SK-N-SH (cell line): ENCODE measurements at regions not wholly inside any gene's neighbourhood (a gene's known extent, or its start where the extent isn't known, plus 50 kb on each side); places are given as distances from the start of the nearest gene placed in this dataset.

Experiments
- CTCF ChIA-PET: fragments of 300-600, 350-600 bp; formaldehyde crosslinking; extraction: SDS; loops from one replicate; lab custom pipeline; 2021; lab: Yijun Ruan, JAX
- POLR2A ChIA-PET: fragments of 350-600 bp; sonication (Branson Sonifier 250); formaldehyde crosslinking; extraction: SDS; loops from one replicate; lab custom pipeline; 2020; ENCODE audit warnings: antibody characterized with exemption, inconsistent platforms; lab: Yijun Ruan, JAX
- DNase-seq: peaks from one replicate; pipeline ENCODE4 v3.0.0; 2012
- H2AFZ ChIP-seq: fragments of 200-600 bp; sonication (generic); 2 replicates; pipeline ENCODE4 v1.8.1; 2016; ENCODE audit warnings: antibody characterized with exemption, mild to moderate bottlenecking, low read depth
- H3F3A ChIP-seq: fragments of 200-600 bp; sonication (generic); replicated peaks from 2 replicates; pipeline ENCODE3; 2016; ENCODE audit warnings: antibody characterized with exemption, mild to moderate bottlenecking; ENCODE audit not compliant: insufficient read depth
- H3K27ac ChIP-seq, 2 experiments: fragments of 200-500 bp in 1 of 2; fragments of 200-600 bp in 1 of 2; sonication (Bioruptor generic) in 1 of 2; sonication (generic), shearing (Covaris generic) in 1 of 2; 2 replicates each; pipeline versions ENCODE4 v1.5.1 to v1.6.1; 2014 to 2016; ENCODE audit warnings: low read depth in 2 of 2, inconsistent platforms in 1 of 2, low read length in 1 of 2, mild to moderate bottlenecking in 1 of 2, mixed read lengths in 1 of 2
- H3K27me3 ChIP-seq: fragments of 200-600 bp; sonication (generic), shearing (Covaris generic); 2 replicates; pipeline ENCODE4 v1.6.1; 2016; ENCODE audit warnings: mixed run types; ENCODE audit not compliant: insufficient read depth
- H3K36me3 ChIP-seq, 2 experiments: fragments of 200-500 bp in 1 of 2; fragments of 200-600 bp in 1 of 2; sonication (Bioruptor generic) in 1 of 2; sonication (generic) in 1 of 2; replicated peaks in 1 of 2; 2 replicates each; pipeline versions ENCODE3 to v1.5.1; 2014 to 2016; ENCODE audit warnings: low read length in 1 of 2, mild to moderate bottlenecking in 1 of 2; ENCODE audit not compliant: insufficient read depth in 2 of 2, control insufficient read depth in 1 of 2
- H3K4me1 ChIP-seq, 2 experiments: fragments of 200-500 bp in 1 of 2; fragments of 200-600 bp in 1 of 2; sonication (Bioruptor generic) in 1 of 2; sonication (generic), shearing (Covaris generic) in 1 of 2; 2 replicates each; pipeline versions ENCODE4 v1.5.1 to v1.6.1; 2014 to 2016; ENCODE audit warnings: low read depth in 1 of 2, low read length in 1 of 2, mixed run types in 1 of 2; ENCODE audit not compliant: insufficient read depth in 2 of 2, control insufficient read depth in 1 of 2
- H3K4me2 ChIP-seq: fragments of 200-600 bp; sonication (generic), shearing (Covaris generic); 2 replicates; pipeline ENCODE4 v1.6.1; 2017; ENCODE audit warnings: mixed run types
- H3K4me3 ChIP-seq, 2 experiments: fragments of 200-500 bp in 1 of 2; fragments of 200-600 bp in 1 of 2; sonication (Bioruptor generic) in 1 of 2; sonication (generic), shearing (Covaris generic) in 1 of 2; 2 replicates each; pipeline versions ENCODE4 v1.5.1 to v1.8.1; 2014 to 2016; ENCODE audit warnings: low read depth in 2 of 2, inconsistent platforms in 1 of 2, low read length in 1 of 2, mild to moderate bottlenecking in 1 of 2, mixed read lengths in 1 of 2, moderate library complexity in 1 of 2
- H3K79me2 ChIP-seq: fragments of 200-600 bp; sonication (generic); 2 replicates; pipeline ENCODE4 v1.8.1; 2017; ENCODE audit warnings: mild to moderate bottlenecking; ENCODE audit not compliant: insufficient read depth
- H3K9ac ChIP-seq: fragments of 200-600 bp; sonication (generic); 2 replicates; pipeline ENCODE4 v1.6.1; 2017; ENCODE audit warnings: mixed run types
- H3K9me2 ChIP-seq: fragments of 200-600 bp; sonication (generic); 2 replicates; pipeline ENCODE4 v1.6.1; 2017; ENCODE audit warnings: mixed run types
- H3K9me3 ChIP-seq: fragments of 200-600 bp; sonication (generic); 2 replicates; pipeline ENCODE4 v1.6.1; 2017; ENCODE audit warnings: mixed run types, mild to moderate bottlenecking, moderate library complexity
- H4K20me1 ChIP-seq: fragments of 200-600 bp; sonication (generic); 2 replicates; pipeline ENCODE4 v1.6.1; 2017; ENCODE audit warnings: mild to moderate bottlenecking, mixed run types; ENCODE audit not compliant: insufficient read depth
- EZH2phosphoT487 ChIP-seq: fragments of 200-600 bp; sonication (generic); IDR thresholded peaks from 2 replicates; pipeline ENCODE4 v1.6.1; 2017; ENCODE audit warnings: low read depth, mixed run types, mild to moderate bottlenecking, antibody characterized with exemption, moderate library complexity, borderline replicate concordance
- NRF1 ChIP-seq: IDR thresholded peaks from 2 replicates; pipeline ENCODE4 v1.6.1; 2012; ENCODE audit warnings: low read depth, mild to moderate bottlenecking, low read length
- SMC3 ChIP-seq: IDR thresholded peaks from 2 replicates; pipeline ENCODE4 v1.6.1; 2012; ENCODE audit warnings: low read depth, low read length, improper control_type of control experiment
- TAF1 ChIP-seq: IDR thresholded peaks from 2 replicates; pipeline ENCODE4 v1.6.1; 2012; ENCODE audit warnings: low read depth, mild to moderate bottlenecking, low read length, moderate library complexity, borderline replicate concordance
- YY1 ChIP-seq: IDR thresholded peaks from 2 replicates; pipeline ENCODE4 v1.4.0; 2012; ENCODE audit warnings: low read depth, mild to moderate bottlenecking
- WGBS: methylation state at CpG from one replicate; pipeline ENCODE4 v1.1.6; 2017; ENCODE audit warnings: low lambda C conversion rate; 5-methylcytosine and 5-hydroxymethylcytosine counted together
- TF ChIP-seq, protein P1 (sequence below): IDR thresholded peaks from 2 replicates; pipeline ENCODE4 v1.4.0; 2012; ENCODE audit warnings: low read depth, borderline replicate concordance
- TF ChIP-seq, protein P2 (sequence below): fragments of 200-600 bp; sonication (generic); IDR thresholded peaks from 2 replicates; pipeline ENCODE4 v1.6.1; 2017; ENCODE audit warnings: antibody characterized with exemption, mild to moderate bottlenecking, moderate library complexity
- TF ChIP-seq, protein P3 (sequence below): IDR thresholded peaks from 2 replicates; pipeline ENCODE4; 2012

DNA sequence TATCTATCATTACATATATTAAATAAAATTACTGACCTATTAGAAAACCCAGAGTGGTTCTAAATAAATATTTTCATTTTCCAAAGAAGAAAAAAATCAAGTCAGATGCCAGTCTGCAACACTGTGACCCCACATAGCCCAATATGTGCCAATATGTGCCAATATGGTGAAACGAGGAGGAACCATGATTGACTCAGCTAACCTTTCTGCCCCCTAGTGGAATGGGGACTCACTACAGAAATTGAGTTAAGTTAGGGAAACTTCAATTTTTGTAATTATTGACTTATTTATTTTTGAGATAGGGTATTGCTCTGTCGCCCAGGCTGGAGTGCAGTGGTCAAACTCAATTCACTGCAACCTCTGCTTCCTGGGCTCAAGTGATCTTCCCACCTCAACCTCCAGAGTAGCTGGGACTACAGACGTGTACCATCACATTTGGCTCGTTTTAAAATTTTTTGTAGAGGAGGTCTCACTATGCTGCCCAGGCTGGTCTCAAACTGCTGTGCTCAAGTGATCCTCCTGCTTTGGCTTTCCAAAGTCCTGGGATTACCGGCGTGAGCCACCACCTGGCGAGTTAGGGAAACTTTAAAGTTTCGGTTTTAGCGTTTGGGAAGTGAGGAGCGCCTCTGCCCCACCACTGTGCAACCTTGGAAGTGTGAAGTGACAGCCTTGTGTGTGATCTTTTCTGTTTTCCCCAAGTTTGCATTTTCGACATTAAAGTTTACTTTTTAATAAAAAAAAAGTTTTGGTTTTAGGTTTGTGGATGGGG is 116.8 kb upstream of the SHISA3 start (continued):
- TF ChIP-seq, protein P1, sequence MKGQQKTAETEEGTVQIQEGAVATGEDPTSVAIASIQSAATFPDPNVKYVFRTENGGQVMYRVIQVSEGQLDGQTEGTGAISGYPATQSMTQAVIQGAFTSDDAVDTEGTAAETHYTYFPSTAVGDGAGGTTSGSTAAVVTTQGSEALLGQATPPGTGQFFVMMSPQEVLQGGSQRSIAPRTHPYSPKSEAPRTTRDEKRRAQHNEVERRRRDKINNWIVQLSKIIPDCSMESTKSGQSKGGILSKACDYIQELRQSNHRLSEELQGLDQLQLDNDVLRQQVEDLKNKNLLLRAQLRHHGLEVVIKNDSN: no peak
- TF ChIP-seq NRF1 (no peak), TAF1 (no peak), EZH2phosphoT487 (no peak), YY1 (0 out of 2 replicates have a peak, but pooled peaks have one; percentile 17)
- TF ChIP-seq, protein P2, sequence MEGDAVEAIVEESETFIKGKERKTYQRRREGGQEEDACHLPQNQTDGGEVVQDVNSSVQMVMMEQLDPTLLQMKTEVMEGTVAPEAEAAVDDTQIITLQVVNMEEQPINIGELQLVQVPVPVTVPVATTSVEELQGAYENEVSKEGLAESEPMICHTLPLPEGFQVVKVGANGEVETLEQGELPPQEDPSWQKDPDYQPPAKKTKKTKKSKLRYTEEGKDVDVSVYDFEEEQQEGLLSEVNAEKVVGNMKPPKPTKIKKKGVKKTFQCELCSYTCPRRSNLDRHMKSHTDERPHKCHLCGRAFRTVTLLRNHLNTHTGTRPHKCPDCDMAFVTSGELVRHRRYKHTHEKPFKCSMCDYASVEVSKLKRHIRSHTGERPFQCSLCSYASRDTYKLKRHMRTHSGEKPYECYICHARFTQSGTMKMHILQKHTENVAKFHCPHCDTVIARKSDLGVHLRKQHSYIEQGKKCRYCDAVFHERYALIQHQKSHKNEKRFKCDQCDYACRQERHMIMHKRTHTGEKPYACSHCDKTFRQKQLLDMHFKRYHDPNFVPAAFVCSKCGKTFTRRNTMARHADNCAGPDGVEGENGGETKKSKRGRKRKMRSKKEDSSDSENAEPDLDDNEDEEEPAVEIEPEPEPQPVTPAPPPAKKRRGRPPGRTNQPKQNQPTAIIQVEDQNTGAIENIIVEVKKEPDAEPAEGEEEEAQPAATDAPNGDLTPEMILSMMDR: peak; percentile 73
- TF ChIP-seq, protein P3, sequence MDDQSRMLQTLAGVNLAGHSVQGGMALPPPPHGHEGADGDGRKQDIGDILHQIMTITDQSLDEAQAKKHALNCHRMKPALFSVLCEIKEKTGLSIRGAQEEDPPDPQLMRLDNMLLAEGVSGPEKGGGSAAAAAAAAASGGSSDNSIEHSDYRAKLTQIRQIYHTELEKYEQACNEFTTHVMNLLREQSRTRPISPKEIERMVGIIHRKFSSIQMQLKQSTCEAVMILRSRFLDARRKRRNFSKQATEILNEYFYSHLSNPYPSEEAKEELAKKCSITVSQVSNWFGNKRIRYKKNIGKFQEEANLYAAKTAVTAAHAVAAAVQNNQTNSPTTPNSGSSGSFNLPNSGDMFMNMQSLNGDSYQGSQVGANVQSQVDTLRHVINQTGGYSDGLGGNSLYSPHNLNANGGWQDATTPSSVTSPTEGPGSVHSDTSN: 0 out of 2 replicates have a peak, but pooled peaks have one; percentile 10

DNA sequence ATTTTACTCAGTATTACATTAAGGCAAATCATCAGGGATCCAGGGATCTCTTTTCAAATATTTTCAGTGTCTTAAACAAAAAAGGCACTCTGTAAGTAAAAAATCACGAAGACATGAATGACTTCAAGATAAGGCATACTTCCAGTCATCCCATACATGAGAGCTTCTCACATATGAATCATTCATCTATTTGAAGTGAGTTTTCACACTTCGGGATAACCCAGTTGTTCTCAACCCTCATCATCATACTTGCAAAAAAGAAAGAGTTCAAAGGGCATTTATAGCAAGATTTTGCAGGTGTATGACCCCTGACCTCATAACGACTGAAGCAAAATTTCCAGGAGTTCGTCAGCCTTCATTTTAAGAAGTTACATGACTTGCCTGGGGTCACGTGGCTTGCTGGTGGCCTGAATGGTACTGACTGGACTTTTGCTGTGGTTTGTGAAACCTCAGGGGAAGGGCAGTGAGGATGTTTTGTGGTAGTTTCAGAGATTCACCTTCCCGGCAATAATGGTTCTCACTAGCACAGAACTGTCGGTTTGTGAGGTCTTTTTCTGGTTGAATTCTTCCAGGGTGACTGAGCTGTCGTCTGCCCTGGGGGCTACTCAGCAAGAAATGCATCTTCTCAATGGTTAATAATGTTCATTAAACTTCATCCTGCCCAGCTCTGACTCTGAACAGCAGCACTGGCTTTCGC is 115.8 kb upstream of the SHISA3 start:
- no peaks in the 10 kb centered on the region for H3K36me3 ChIP-seq
- H3K9me3 ChIP-seq: no peaks in the 10 kb centered on the region
- ChIA-PET CTCF (interaction anchor here (0.6 to 8.8 kb wide), 33 partner anchors 10 to 684 kb away, joined by 3 to 109 read pairs (median 4); no protein-coding TSS in a partner anchor), POLR2A (interaction anchor here (1.0 kb wide), 1 partner anchor 239 kb away, joined by 3 read pairs; no protein-coding TSS in a partner anchor)
- 25% methylated on average over 8 of the region's 9 CpGs for WGBS
- no peak overlapping the region for H2AFZ ChIP-seq
- peak overlapping the region; percentile 34 for H3K4me2 ChIP-seq
- H3K27me3 ChIP-seq: no peaks in the 10 kb centered on the region
- H3K9me2 ChIP-seq: no peaks in the 10 kb centered on the region
- H3K4me3 ChIP-seq: peak overlapping the region in 1 of 2 experiments; percentile 12; a peak in 1 of 4 replicates
- H3K79me2 ChIP-seq: no peaks in the 10 kb centered on the region
- H3K9ac ChIP-seq: no peak overlapping the region
- H3K27ac ChIP-seq: peak overlapping the region in 1 of 2 experiments; percentile 43; a peak in 1 of 4 replicates
- DNase-seq: no peak
- H3K4me1 ChIP-seq: peaks cover 0 to 13% of the 10 kb centered on the region in 2 experiments; a peak in 3 of 4 replicates
- no peaks in the 10 kb centered on the region for H3F3A ChIP-seq
- TF ChIP-seq SMC3: no peak
- TF ChIP-seq, protein P1: 0 out of 2 replicates have a peak, but pooled peaks have one; percentile 16
- no peaks in the 10 kb centered on the region for H4K20me1 ChIP-seq
